ENCODE measurements at regions not wholly inside any gene's neighbourhood (a gene's known extent, or its start where the extent isn't known, plus 50 kb on each side); places are given as distances from the start of the nearest gene placed in this dataset.
A peak's percentile ranks its signal among the peaks of the same experiment; 100 is the strongest.

- no peak for DNase-seq
These were observed 111.1 kb downstream of the AIPL1 start for GRCh38 chr17:6323626-6324356.

GRCh38 chr17:6322316-6322715, 112.6 kb downstream of the AIPL1 start:
- DNase-seq, result no peak

- no peak for DNase-seq
These were observed 120.6 kb downstream of the AIPL1 start for GRCh38 chr17:6314311-6314710.

- no peak for DNase-seq
These were observed 121.1 kb downstream of the AIPL1 start for GRCh38 chr17:6313835-6314234.

- peak; percentile 27 for DNase-seq
These were observed 128.1 kb downstream of the AIPL1 start for GRCh38 chr17:6306820-6307219.

DNA sequence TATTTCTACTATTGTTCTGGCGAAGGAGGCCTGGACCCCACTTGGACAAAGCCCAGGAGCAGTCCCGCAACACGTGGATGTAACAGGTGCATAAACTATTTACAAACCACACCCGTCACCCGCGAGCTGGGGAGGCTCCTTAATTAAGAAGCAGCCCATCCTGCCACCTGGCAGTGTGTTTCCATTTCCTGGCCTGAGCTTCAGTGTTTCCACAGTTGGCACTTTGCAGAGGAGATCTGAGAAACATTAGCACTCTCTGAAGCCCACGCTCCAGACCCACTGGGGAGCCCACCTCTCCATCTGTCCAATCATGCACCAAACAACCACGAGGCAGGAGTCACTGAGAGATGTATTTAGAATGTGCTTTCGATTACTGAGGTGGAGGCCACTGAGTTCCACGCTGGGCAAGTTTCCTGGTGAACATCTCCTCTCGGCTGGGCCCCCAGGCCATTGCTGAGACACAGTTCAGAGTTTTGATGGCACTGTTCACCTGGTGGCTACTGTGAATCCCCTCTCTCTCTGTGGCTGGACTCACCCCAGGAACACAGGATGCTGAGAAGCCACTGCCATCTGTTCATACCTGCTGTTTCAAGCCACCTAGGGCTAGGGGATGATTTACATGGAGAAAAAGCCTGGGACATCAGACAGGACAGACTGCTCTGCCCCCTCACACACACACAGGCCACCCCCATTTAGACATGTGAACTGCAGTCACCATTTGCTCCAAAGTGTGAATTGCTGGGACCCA, 129.1 kb downstream of the AIPL1 start:
- DNase-seq, result no peak

DNA sequence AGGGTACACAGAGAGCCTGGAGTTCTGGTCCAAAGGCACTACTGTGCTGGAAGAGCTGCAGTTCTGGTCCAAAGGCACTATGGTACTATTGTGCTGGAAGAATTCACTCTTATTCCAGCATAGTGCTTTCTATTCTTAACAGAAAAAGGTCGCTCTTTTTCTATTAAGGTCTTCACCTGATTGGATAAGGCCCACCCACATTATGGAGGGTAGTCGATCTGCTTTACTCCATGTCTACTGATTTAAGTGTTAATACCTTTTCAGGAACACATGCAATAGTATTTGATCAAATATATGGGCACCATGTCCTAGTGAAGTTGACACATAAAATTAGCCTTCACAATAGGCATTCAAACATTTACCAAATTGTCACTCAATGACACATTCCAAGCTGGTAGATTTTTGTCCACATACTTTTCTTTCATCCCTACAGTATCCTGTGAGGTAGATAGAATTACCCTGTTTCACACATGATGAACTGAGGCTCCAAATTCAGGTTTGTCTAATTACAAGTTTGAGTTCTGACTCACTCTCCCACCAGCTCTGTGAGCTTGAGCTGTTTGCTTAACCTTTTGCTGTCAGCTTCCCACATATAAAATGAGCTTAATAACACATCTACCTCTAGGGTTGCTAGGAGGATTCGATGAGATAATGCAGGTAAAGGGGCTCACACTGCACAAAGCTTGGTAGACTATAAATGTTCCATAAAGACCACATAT, 129.9 kb downstream of the AIPL1 start:
- DNase-seq, result peak; percentile 94

GRCh38 chr17:6303664-6304063, 131.3 kb downstream of the AIPL1 start:
- DNase-seq, result no peak

GRCh38 chr17:6299275-6299674, 135.6 kb downstream of the AIPL1 start:
- DNase-seq, result no peak

GRCh38 chr17:6297960-6298359, 137.0 kb downstream of the AIPL1 start:
- no peak for DNase-seq

- DNase-seq, result no peak
These were observed 137.8 kb downstream of the AIPL1 start for GRCh38 chr17:6297119-6297518.

- no peak for DNase-seq
These were observed 144.3 kb downstream of the AIPL1 start for GRCh38 chr17:6290488-6291196.

DNA sequence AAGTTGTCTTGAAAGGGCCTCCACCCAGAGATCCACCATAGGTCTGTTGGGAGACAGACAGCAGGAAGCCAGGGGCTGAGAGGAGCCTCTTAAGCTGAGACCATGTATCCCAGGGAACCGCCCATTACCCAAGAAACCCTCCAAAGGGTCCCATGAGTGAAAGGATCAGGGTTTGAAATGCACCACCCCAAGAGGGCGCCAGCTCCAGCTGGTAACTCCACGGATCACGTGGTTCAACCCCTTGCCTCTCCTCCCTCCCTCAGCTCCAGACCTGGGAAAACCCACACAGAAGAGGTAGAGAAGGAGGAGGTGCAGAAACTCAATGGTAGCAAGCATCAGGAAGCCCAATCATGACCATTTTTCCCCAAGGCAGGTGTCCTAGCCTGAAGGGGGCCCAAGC, 148.7 kb downstream of the AIPL1 start:
- DNase-seq, result peak; percentile 22

DNA sequence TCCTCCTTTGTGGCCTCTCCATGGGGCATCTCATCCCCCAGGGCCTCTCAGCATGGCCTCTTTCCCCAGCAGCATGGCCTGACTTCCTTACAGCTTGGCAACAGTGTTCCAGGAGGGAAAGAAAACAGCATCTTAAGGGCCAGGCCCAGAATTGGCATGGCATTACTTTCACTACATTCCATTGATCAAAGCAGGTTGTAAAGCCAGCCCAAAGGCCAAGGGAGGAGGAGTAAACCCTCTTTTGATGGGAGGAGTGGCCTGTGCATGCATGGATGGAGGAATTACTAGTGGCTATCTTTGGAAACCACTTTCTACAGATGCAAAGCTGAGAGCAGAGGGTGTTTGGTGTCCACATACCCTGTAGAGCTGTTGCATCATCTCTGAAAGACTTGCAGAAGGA, 149.4 kb downstream of the AIPL1 start:
- DNase-seq, result no peak

DNA sequence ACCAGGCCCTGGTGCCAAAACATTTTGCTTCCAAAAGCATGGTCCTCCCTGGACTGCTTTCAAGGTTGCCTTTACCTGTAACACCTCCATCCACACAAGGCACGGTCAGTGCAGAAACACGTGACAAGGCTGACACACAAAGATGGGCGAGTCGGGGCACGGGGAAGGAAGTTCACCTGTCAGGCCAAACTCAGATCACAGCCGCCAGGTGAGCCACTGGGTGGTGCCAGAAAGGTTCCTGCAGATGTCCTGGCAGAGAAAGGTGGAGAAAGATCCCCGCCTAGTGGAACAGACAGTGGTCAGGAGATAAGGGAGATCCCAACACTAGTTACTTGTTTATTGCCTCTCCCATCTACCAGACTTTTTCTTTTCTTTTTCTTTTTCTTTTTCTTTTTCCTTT, 155.3 kb downstream of the AIPL1 start:
- DNase-seq, result peak; percentile 91

DNA sequence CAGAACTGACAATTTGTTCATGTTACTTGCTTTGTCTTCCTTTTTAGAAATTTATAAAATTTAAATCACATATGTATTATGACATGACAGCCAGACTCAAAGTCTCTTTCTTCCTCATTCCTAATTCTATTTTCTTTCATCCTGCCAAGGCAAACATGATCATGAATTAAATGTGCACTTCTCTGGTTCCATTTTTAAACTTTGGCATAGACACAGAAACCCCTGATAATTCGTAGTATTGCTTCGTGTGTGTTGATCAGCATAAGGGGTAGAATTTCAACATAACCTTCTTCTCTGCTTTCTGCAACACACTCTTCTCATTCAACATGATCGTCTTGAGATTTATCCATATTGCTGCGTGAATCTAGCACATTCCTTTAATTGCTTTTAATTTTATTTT, 156.5 kb downstream of the AIPL1 start:
- DNase-seq, result no peak

DNA sequence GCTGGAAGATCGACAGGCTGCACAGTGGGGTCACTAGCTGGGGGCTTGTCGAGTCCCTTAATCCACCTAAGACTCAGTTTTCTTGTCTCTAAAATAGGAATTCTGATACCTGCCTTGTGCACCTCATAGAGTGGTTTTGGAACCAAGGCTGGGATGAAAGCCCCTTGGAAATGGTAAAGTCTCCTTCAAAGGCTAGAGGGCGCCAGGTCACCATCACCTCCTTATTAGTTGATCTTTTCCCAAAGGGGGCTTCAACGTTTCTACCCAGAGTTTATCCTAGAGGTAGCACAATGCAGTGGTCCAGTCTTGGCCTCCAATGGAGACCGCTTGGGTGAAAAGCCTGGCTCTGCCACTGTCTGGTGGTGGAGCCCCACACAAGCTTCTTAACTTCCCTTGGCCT, 158.2 kb downstream of the AIPL1 start:
- no peak for DNase-seq

- DNase-seq, result no peak
These were observed 160.6 kb downstream of the AIPL1 start for GRCh38 chr17:6274310-6274709.

DNA sequence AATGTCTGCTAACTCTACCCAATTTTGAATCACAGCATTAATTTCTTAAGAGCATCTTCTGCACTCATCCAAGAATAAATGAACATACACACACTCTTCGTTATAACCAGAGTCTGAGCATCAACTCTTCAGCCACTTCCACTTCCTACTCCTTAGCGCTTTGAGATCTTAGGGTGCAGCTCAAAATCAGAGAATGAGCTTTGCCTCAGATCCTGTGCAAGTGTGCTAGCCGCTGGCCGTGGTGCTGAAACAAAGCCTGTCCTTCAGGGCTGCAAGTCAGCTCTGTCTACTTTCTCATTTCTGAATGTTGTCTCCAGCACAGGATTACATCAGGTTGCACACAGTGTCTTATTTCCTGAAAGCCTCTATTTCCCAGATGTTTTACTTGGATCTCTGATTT, 165.4 kb downstream of the AIPL1 start:
- DNase-seq, result no peak

DNA sequence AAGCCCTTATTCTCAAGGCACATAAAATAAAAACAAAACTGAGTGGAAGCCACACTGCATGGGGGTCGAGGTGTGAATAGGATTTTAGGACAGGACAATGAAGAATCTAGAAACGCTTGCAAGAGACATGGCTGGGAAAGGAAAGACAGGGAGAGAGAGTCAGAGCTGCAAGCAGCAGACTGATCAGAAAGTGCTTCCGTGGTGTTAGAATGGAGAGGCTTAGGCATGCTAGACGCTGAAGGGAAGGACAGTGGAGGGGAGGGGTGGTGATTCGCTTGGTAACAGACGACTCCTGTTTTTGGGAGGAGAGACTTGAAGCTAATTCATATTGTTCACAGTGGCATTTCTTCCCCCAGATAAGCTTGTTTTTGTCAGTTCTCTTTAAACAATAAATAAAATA, 173.5 kb downstream of the AIPL1 start:
- no peak for DNase-seq

DNA sequence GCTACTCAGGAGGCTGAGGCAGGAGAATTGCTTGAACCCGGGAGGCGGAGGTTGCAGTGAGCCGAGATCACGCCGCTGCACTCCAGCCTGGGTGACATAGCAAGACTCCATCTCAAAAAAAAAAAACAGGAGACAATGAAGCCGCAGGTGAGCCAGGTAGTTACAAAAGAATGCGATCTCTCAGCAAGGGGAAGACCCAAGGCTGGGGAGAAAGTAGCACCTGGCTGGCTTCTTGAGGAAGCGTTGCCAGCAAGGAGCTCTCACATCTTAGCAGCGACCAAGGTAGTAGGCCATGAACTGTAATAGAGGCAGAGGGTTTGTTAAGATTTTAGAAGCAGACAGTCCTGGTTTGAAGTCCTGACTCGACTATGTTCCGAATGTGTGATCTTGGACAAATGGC, 175.0 kb downstream of the AIPL1 start:
- DNase-seq, result no peak

DNA sequence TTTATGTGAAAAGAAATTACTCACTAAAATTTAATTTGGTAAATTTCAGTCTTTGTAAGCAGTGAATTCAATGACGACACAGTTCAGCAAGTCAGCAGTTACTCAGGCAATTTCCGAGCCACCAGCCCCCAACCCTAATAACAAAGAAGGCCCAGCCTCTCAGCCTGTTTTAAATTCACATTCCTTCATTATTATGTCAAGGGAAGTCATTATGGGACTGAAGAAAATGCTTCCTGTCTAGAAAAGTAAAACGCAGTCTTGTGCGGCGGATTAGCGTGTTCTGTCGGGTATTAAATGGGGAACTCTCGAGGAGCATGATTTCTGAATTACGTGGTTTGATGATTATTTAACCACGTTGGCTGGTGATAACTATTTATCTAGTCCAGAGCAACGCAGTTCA, 177.6 kb downstream of the AIPL1 start:
- no peak for DNase-seq

DNA sequence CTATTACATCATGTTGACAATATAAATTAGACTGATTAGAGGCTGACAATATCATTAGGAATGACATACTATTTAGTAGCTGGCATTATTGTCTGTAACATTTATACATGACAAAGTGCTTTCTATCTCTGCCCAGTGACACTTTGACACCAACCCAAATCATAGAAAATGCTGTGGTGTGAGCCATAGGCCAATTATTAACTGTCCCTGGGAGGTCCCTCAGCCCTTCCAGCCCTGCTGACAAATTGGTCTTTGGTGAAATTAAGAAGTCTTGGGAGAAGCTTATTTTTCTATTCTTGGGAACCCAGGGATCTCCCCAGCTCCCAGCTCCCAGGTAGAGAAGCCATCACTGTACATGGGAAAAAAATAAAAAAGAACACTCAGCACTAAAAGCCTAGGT, 179.6 kb downstream of the AIPL1 start:
- DNase-seq, result no peak

Data from NCI-H748 treated with DMSO at 0.1 percent for 48 hours (cell line).